Lower leg skin (tissue), 4 donors: ENCODE measurements at regions not wholly inside any gene's neighbourhood (a gene's known extent, or its start where the extent isn't known, plus 50 kb on each side); places are given as distances from the start of the nearest gene placed in this dataset.

ENCODE experiments used
- DNase-seq, 2 donors: peaks; one replicate each; pipeline ENCODE4 v3.0.0-alpha.2; 2019; ENCODE audit warnings: low spot score in 2 of 2
- H3K4me3 ChIP-seq: fragments of 200-600 bp; sonication (generic); 2 replicates; pipeline ENCODE4 v1.5.1; 2017; ENCODE audit warnings: mild to moderate bottlenecking, low read depth; ENCODE audit not compliant: poor library complexity, severe bottlenecking
- CTCF ChIP-seq, 3 donors: fragments of 450-650 bp; IDR thresholded peaks; one replicate each; pipeline ENCODE4 v1.5.1; 2016; ENCODE audit warnings: antibody characterized with exemption in 3 of 3, mild to moderate bottlenecking in 3 of 3, moderate library complexity in 2 of 3
- POLR2A ChIP-seq, 2 donors: fragments of 450-650 bp; IDR thresholded peaks; one replicate each; pipeline ENCODE4 v1.6.1; 2016 to 2017; ENCODE audit warnings: antibody characterized with exemption in 2 of 2, mild to moderate bottlenecking in 1 of 2, moderate library complexity in 1 of 2
- WGBS, 2 donors: methylation state at CpG; one replicate each; pipeline ENCODE4 v1.1.5; 2018; 5-methylcytosine and 5-hydroxymethylcytosine counted together
- intact Hi-C: fragments of 100-400 bp; cut with DNase I; formaldehyde crosslinking; loops from one replicate; pipeline ENCODE4 v1.15.0; 2023; ENCODE audit warnings: low total_unique reads

- no peak for TF ChIP-seq POLR2A (IDR thresholded peaks at IDR 0.05)
- TF ChIP-seq CTCF (IDR thresholded peaks at IDR 0.05) = no peak
- no peak overlapping the region for H3K4me3 ChIP-seq
- intact Hi-C loops = no loop called here
- no peak for DNase-seq
- 48 to 66% methylated on average over 6 of the region's 6 CpGs for WGBS, 2 donors
Observed at GRCh38 chr10:28160866-28161405, 141.9 kb downstream of the MPP7 start.

GRCh38 chr10:28157379-28157778, 145.5 kb downstream of the MPP7 start:
- DNase-seq = no peak
- TF ChIP-seq POLR2A (IDR thresholded peaks at IDR 0.05) = no peak
- TF ChIP-seq CTCF (IDR thresholded peaks at IDR 0.05) = no peak
- no peak overlapping the region for H3K4me3 ChIP-seq
- intact Hi-C loops = no loop called here

GRCh38 chr10:28155726-28156125, 147.1 kb downstream of the MPP7 start:
- intact Hi-C loops = no loop called here
- DNase-seq = no peak
- TF ChIP-seq POLR2A (IDR thresholded peaks at IDR 0.05) (no peak), CTCF (IDR thresholded peaks at IDR 0.05) (no peak)
- 62 to 70% methylated on average over 1 of the region's 1 CpG for WGBS, 2 donors
- no peak overlapping the region for H3K4me3 ChIP-seq

GRCh38 chr10:28151636-28152035, 151.2 kb downstream of the MPP7 start:
- no peak for DNase-seq
- intact Hi-C loops = no loop called here

GRCh38 chr10:28149746-28150145, 150.9 kb upstream of the ODAD2 start:
- H3K4me3 ChIP-seq = no peak overlapping the region
- 93 to 96% methylated on average over 7 of the region's 7 CpGs for WGBS, 2 donors
- no peak for DNase-seq
- intact Hi-C loops = no loop called here
- TF ChIP-seq CTCF (IDR thresholded peaks at IDR 0.05) (no peak), POLR2A (IDR thresholded peaks at IDR 0.05) (no peak)

More at GRCh38 chr10:28151636-28152035, 151.2 kb downstream of the MPP7 start:
- TF ChIP-seq POLR2A (IDR thresholded peaks at IDR 0.05) (no peak), CTCF (IDR thresholded peaks at IDR 0.05) (no peak)
- no peak overlapping the region for H3K4me3 ChIP-seq
- WGBS, 2 donors = 52 to 89% methylated on average over 3 of the region's 3 CpGs

GRCh38 chr10:28147706-28148105, 148.8 kb upstream of the ODAD2 start:
- intact Hi-C loops = no loop called here
- no peak for TF ChIP-seq CTCF (IDR thresholded peaks at IDR 0.05)
- no peak for TF ChIP-seq POLR2A (IDR thresholded peaks at IDR 0.05)
- WGBS, 2 donors = 80 to 83% methylated on average over 4 of the region's 4 CpGs
- DNase-seq = no peak
- no peak overlapping the region for H3K4me3 ChIP-seq
